MM.1S (cell line): ENCODE measurements at regions not wholly inside any gene's neighbourhood (a gene's known extent, or its start where the extent isn't known, plus 50 kb on each side); places are given as distances from the start of the nearest gene placed in this dataset.

Experiments used
- DNase-seq: peaks from one replicate; pipeline ENCODE4 v3.0.0-alpha.2; 2015
- H2AFZ ChIP-seq: fragments of 300-600 bp; sonication (generic); 2 replicates; pipeline ENCODE4 v1.6.0; 2016; ENCODE audit warnings: antibody characterized with exemption, low read length
- H3F3A ChIP-seq: fragments of 300-600 bp; sonication (generic); 2 replicates; pipeline ENCODE4 v1.6.1; 2016; ENCODE audit warnings: mild to moderate bottlenecking, antibody characterized with exemption, low read length, moderate library complexity, mixed read lengths; ENCODE audit not compliant: insufficient read depth
- H3K27ac ChIP-seq: fragments of 300-600 bp; sonication (generic); 2 replicates; pipeline ENCODE4 v1.5.1; 2016; ENCODE audit warnings: mild to moderate bottlenecking, low read length
- H3K27me3 ChIP-seq: fragments of 300-600 bp; sonication (generic); replicated peaks from 2 replicates; pipeline ENCODE4 v1.6.0; 2016; ENCODE audit warnings: low read length; ENCODE audit not compliant: insufficient read depth
- H3K36me3 ChIP-seq: fragments of 300-600 bp; sonication (generic); replicated peaks from 2 replicates; pipeline ENCODE4 v1.6.1; 2016; ENCODE audit warnings: mild to moderate bottlenecking, low read length, mixed read lengths; ENCODE audit not compliant: insufficient read depth
- H3K4me1 ChIP-seq: fragments of 300-600 bp; sonication (generic); 2 replicates; pipeline ENCODE4 v1.6.1; 2016; ENCODE audit warnings: low read length, mixed read lengths
- H3K4me2 ChIP-seq: fragments of 300-600 bp; sonication (generic); 2 replicates; pipeline ENCODE4 v1.6.0; 2016; ENCODE audit warnings: low read depth, low read length
- H3K4me3 ChIP-seq: fragments of 300-600 bp; sonication (generic); 2 replicates; pipeline ENCODE4 v1.5.1; 2016; ENCODE audit warnings: low read length, mixed read lengths
- H3K79me2 ChIP-seq: fragments of 300-600 bp; sonication (generic); 2 replicates; pipeline ENCODE4 v1.6.1; 2016; ENCODE audit warnings: mixed run types, low read length, mixed read lengths
- H3K9ac ChIP-seq: fragments of 300-600 bp; sonication (generic); 2 replicates; pipeline ENCODE4 v1.6.1; 2016; ENCODE audit warnings: low read length, mixed read lengths
- H3K9me2 ChIP-seq: fragments of 300-600 bp; sonication (generic); replicated peaks from 2 replicates; pipeline ENCODE4 v1.6.1; 2016; ENCODE audit warnings: mild to moderate bottlenecking, low read length, mixed read lengths; ENCODE audit not compliant: insufficient read depth
- H3K9me3 ChIP-seq: fragments of 300-600 bp; sonication (generic); replicated peaks from 2 replicates; pipeline ENCODE4 v1.6.1; 2016; ENCODE audit warnings: mild to moderate bottlenecking, low read length, mixed read lengths; ENCODE audit not compliant: insufficient read depth
- H4K20me1 ChIP-seq: fragments of 300-600 bp; sonication (generic); 2 replicates; pipeline ENCODE4 v1.6.1; 2016; ENCODE audit warnings: mild to moderate bottlenecking, low read length, moderate library complexity, mixed read lengths; ENCODE audit not compliant: insufficient read depth
- EZH2 ChIP-seq: fragments of 300-600 bp; sonication (generic); optimal IDR thresholded peaks from 2 replicates; pipeline ENCODE3; 2017; ENCODE audit warnings: low read depth, mild to moderate bottlenecking, antibody characterized with exemption, low read length, mixed read lengths
- EZH2phosphoT487 ChIP-seq: fragments of 300-600 bp; sonication (generic); IDR thresholded peaks from 2 replicates; pipeline ENCODE4 v1.6.1; 2018; ENCODE audit warnings: antibody characterized with exemption, low read length
- TF ChIP-seq, protein P1 (sequence below): fragments of 300-600 bp; sonication (generic); IDR thresholded peaks from 2 replicates; pipeline ENCODE4 v1.5.1; 2016; ENCODE audit warnings: antibody characterized with exemption, low read length, mixed read lengths

- Histone ChIP-seq H3K36me3 (no peaks in the 10 kb centered on the region), H3K27ac (no peak overlapping the region), H3K4me3 (no peak overlapping the region), H3K9ac (no peak overlapping the region), H2AFZ (no peak overlapping the region), H3K4me1 (no peaks in the 10 kb centered on the region), H3K4me2 (no peak overlapping the region), H3K9me2 (no peaks in the 10 kb centered on the region), H3F3A (no peaks in the 10 kb centered on the region), H3K27me3 (no peaks in the 10 kb centered on the region), H3K9me3 (no peaks in the 10 kb centered on the region), H4K20me1 (no peaks in the 10 kb centered on the region), H3K79me2 (no peaks in the 10 kb centered on the region)
- TF ChIP-seq, protein P1, sequence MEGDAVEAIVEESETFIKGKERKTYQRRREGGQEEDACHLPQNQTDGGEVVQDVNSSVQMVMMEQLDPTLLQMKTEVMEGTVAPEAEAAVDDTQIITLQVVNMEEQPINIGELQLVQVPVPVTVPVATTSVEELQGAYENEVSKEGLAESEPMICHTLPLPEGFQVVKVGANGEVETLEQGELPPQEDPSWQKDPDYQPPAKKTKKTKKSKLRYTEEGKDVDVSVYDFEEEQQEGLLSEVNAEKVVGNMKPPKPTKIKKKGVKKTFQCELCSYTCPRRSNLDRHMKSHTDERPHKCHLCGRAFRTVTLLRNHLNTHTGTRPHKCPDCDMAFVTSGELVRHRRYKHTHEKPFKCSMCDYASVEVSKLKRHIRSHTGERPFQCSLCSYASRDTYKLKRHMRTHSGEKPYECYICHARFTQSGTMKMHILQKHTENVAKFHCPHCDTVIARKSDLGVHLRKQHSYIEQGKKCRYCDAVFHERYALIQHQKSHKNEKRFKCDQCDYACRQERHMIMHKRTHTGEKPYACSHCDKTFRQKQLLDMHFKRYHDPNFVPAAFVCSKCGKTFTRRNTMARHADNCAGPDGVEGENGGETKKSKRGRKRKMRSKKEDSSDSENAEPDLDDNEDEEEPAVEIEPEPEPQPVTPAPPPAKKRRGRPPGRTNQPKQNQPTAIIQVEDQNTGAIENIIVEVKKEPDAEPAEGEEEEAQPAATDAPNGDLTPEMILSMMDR: no peak
- TF ChIP-seq EZH2: no peak
- TF ChIP-seq EZH2phosphoT487: no peak
- no peak for DNase-seq
Observed at GRCh38 chr18:31248783-31249521, 69.0 kb upstream of the DSG1 start.

DNA sequence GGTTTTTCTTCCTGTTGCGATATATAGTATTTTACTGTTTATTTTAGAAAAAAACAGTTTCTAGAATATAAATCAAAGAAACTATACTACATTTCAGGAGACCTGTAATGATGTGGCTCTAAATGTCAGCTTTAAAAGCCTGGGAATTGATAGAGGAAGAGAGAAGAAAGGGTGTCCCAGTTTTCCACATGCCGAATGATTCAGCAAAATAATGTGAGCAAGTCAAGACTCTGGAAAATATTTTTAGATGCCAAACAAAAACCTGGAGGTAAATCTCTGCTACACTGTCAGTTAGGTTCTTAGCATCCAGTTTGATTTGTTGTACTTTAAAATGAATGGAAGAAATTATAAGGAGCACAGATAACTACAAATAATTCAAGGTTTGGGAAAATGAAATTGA lies 67.1 kb upstream of the DSG1 start:
- no peak overlapping the region for H3K4me3 ChIP-seq
- H3K36me3 ChIP-seq: no peaks in the 10 kb centered on the region
- H4K20me1 ChIP-seq: no peaks in the 10 kb centered on the region
- no peaks in the 10 kb centered on the region for H3K4me1 ChIP-seq
- H3K9me2 ChIP-seq: no peaks in the 10 kb centered on the region
- DNase-seq: no peak
- H3F3A ChIP-seq: no peaks in the 10 kb centered on the region
- H2AFZ ChIP-seq: no peak overlapping the region
- no peak overlapping the region for H3K4me2 ChIP-seq
- TF ChIP-seq EZH2phosphoT487 (no peak), EZH2 (no peak)
- TF ChIP-seq, protein P1: no peak
- H3K9me3 ChIP-seq: no peaks in the 10 kb centered on the region
- no peak overlapping the region for H3K9ac ChIP-seq
- H3K27me3 ChIP-seq: no peaks in the 10 kb centered on the region
- no peak overlapping the region for H3K27ac ChIP-seq
- H3K79me2 ChIP-seq: no peaks in the 10 kb centered on the region

GRCh38 chr18:31252522-31252921 lies 65.4 kb upstream of the DSG1 start:
- Histone ChIP-seq H4K20me1 (no peaks in the 10 kb centered on the region), H2AFZ (no peak overlapping the region), H3K27me3 (no peaks in the 10 kb centered on the region), H3K27ac (no peak overlapping the region), H3K36me3 (no peaks in the 10 kb centered on the region), H3F3A (no peaks in the 10 kb centered on the region), H3K79me2 (no peaks in the 10 kb centered on the region), H3K9ac (no peak overlapping the region), H3K4me3 (no peak overlapping the region), H3K9me3 (no peaks in the 10 kb centered on the region), H3K4me1 (no peaks in the 10 kb centered on the region), H3K9me2 (no peaks in the 10 kb centered on the region), H3K4me2 (no peak overlapping the region)
- no peak for TF ChIP-seq EZH2
- TF ChIP-seq, protein P1: no peak
- TF ChIP-seq EZH2phosphoT487: no peak
- DNase-seq: no peak
